ENCODE measurements at regions not wholly inside any gene's neighbourhood (a gene's known extent, or its start where the extent isn't known, plus 50 kb on each side); places are given as distances from the start of the nearest gene placed in this dataset.

GRCh38 chr2:19101968-19102367 lies 256.5 kb downstream of the OSR1 start:
- no peak for TF ChIP-seq CTCF (IDR thresholded peaks at IDR 0.05)
- TF ChIP-seq POLR2A (IDR thresholded peaks at IDR 0.05) = no peak

Data from thyroid gland (tissue), 4 donors.